ENCODE measurements at regions not wholly inside any gene's neighbourhood (a gene's known extent, or its start where the extent isn't known, plus 50 kb on each side); places are given as distances from the start of the nearest gene placed in this dataset.

- H3K27me3 ChIP-seq: no peaks in the 10 kb centered on the region
- H3K4me3 ChIP-seq: no peak overlapping the region
- TF ChIP-seq CTCF (IDR thresholded peaks at IDR 0.05 in 4 of 5, conservative IDR thresholded peaks at IDR 0.05 in 1 of 5) (no peak), POLR2A (IDR thresholded peaks at IDR 0.05) (no peak)
- no peaks in the 10 kb centered on the region for H3K4me1 ChIP-seq
- no peak for ATAC-seq
- no peak for DNase-seq
- H3K9me3 ChIP-seq: no peaks in the 10 kb centered on the region
- no peak overlapping the region for H3K27ac ChIP-seq
- in situ Hi-C loops (cut with MboI; ENCODE audit: low sequenced_read_pairs in 4 of 4): no loop called here
- intact Hi-C loops (cut with DNase I; ENCODE audit: low total_unique reads): no loop called here
- H3K36me3 ChIP-seq: no peaks in the 10 kb centered on the region
Observed at GRCh38 chr5:18403941-18404438, 769.7 kb downstream of the TAF11L14 start.

GRCh38 chr5:18420711-18421110, 786.5 kb downstream of the TAF11L14 start:
- intact Hi-C loops (cut with DNase I; ENCODE audit: low total_unique reads): no loop called here
- TF ChIP-seq POLR2A (IDR thresholded peaks at IDR 0.05): no peak
- Histone ChIP-seq H3K36me3 (no peaks in the 10 kb centered on the region), H3K4me3 (no peak overlapping the region), H3K27ac (no peak overlapping the region), H3K27me3 (no peaks in the 10 kb centered on the region), H3K9me3 (no peaks in the 10 kb centered on the region), H3K4me1 (no peaks in the 10 kb centered on the region)
- DNase-seq: no peak
- in situ Hi-C loops (cut with MboI; ENCODE audit: low sequenced_read_pairs in 4 of 4): no loop called here
- no peak for ATAC-seq

GRCh38 chr5:18433336-18433735, 799.1 kb downstream of the TAF11L14 start:
- no peaks in the 10 kb centered on the region for H3K27me3 ChIP-seq
- TF ChIP-seq CTCF (IDR thresholded peaks at IDR 0.05 in 4 of 5, conservative IDR thresholded peaks at IDR 0.05 in 1 of 5) (no peak), POLR2A (IDR thresholded peaks at IDR 0.05) (no peak)
- no peaks in the 10 kb centered on the region for H3K4me1 ChIP-seq
- no peak overlapping the region for H3K4me3 ChIP-seq
- H3K36me3 ChIP-seq: no peaks in the 10 kb centered on the region
- in situ Hi-C loops (cut with MboI; ENCODE audit: low sequenced_read_pairs in 4 of 4) (no loop called here), intact Hi-C loops (cut with DNase I; ENCODE audit: low total_unique reads) (no loop called here)
- H3K9me3 ChIP-seq: no peaks in the 10 kb centered on the region
- DNase-seq (no peak), ATAC-seq (no peak)
- no peak overlapping the region for H3K27ac ChIP-seq

GRCh38 chr5:18438126-18438525, 803.9 kb downstream of the TAF11L14 start:
- ATAC-seq: no peak
- in situ Hi-C loops (cut with MboI; ENCODE audit: low sequenced_read_pairs in 4 of 4): no loop called here

GRCh38 chr5:18455521-18455920, 821.3 kb downstream of the TAF11L14 start:
- Histone ChIP-seq H3K27ac (no peak overlapping the region), H3K4me3 (no peak overlapping the region), H3K27me3 (no peaks in the 10 kb centered on the region), H3K4me1 (no peaks in the 10 kb centered on the region), H3K36me3 (no peaks in the 10 kb centered on the region), H3K9me3 (no peaks in the 10 kb centered on the region)
- no peak for TF ChIP-seq POLR2A (IDR thresholded peaks at IDR 0.05)
- no peak for TF ChIP-seq CTCF (IDR thresholded peaks at IDR 0.05 in 4 of 5, conservative IDR thresholded peaks at IDR 0.05 in 1 of 5)
- intact Hi-C loops (cut with DNase I; ENCODE audit: low total_unique reads): no loop called here
- no peak for DNase-seq
- ATAC-seq: no peak
- in situ Hi-C loops (cut with MboI; ENCODE audit: low sequenced_read_pairs in 4 of 4): no loop called here

More at GRCh38 chr5:18438126-18438525, 803.9 kb downstream of the TAF11L14 start:
- H3K36me3 ChIP-seq: no peaks in the 10 kb centered on the region
- H3K9me3 ChIP-seq: no peaks in the 10 kb centered on the region
- H3K27me3 ChIP-seq: no peaks in the 10 kb centered on the region
- DNase-seq: no peak
- H3K27ac ChIP-seq: no peak overlapping the region
- intact Hi-C loops (cut with DNase I; ENCODE audit: low total_unique reads): no loop called here
- no peak overlapping the region for H3K4me3 ChIP-seq
- TF ChIP-seq POLR2A (IDR thresholded peaks at IDR 0.05) (no peak), CTCF (IDR thresholded peaks at IDR 0.05 in 4 of 5, conservative IDR thresholded peaks at IDR 0.05 in 1 of 5) (no peak)
- no peaks in the 10 kb centered on the region for H3K4me1 ChIP-seq
